ENCODE measurements at regions not wholly inside any gene's neighbourhood (a gene's known extent, or its start where the extent isn't known, plus 50 kb on each side); places are given as distances from the start of the nearest gene placed in this dataset.

GRCh38 chr4:128373628-128374027, 86.0 kb upstream of the PGRMC2 start:
- TF ChIP-seq CTCF (IDR thresholded peaks at IDR 0.05; ENCODE audit: low read length) = no peak
- no peak for TF ChIP-seq EZH2 (IDR thresholded peaks at IDR 0.05; ENCODE audit: borderline replicate concordance, low read length)
